HG03378 (cell line): ENCODE measurements at regions not wholly inside any gene's neighbourhood (a gene's known extent, or its start where the extent isn't known, plus 50 kb on each side); places are given as distances from the start of the nearest gene placed in this dataset.

Experiments used
- ATAC-seq: cut with Tn5 transposase; IDR thresholded peaks from one replicate; pipeline ENCODE4 v1.9.1; 2021; ENCODE audit warnings: mild to moderate bottlenecking, moderate library complexity; ENCODE audit not compliant: unreplicated experiment

GRCh38 chr5:125609011-125609410 is 814.2 kb upstream of the GRAMD2B start:
- no peak for ATAC-seq

- ATAC-seq, result no peak
Observed at GRCh38 chr5:125610892-125611291, 812.3 kb upstream of the GRAMD2B start.

- no peak for ATAC-seq
Observed at GRCh38 chr5:125611541-125611940, 811.7 kb upstream of the GRAMD2B start.

- ATAC-seq, result no peak
Observed at GRCh38 chr5:125612181-125612721, 811.0 kb upstream of the GRAMD2B start.

GRCh38 chr5:125612776-125613175 is 810.4 kb upstream of the GRAMD2B start:
- no peak for ATAC-seq

- ATAC-seq, result no peak
Observed at GRCh38 chr5:125630237-125630636, 793.0 kb upstream of the GRAMD2B start.

DNA sequence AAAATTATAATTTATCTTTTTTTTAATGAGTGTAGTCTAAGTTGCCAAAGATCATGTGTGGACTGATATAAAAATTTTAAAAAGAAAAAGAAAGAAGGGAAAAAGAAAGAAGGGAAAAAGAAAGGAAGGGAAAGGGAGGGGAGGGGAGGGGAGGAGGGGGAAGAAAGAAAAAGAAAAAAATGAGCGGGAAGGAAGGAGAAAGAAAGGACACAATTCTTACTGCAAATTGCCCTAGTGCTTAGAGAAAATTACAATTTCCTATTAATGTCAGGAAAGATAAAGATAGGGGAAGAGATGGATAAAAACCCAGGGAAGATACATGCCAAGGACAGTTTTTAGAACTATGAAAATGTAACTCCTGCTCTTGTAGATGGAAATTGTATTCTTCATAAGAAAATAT is 789.7 kb upstream of the GRAMD2B start:
- no peak for ATAC-seq

DNA sequence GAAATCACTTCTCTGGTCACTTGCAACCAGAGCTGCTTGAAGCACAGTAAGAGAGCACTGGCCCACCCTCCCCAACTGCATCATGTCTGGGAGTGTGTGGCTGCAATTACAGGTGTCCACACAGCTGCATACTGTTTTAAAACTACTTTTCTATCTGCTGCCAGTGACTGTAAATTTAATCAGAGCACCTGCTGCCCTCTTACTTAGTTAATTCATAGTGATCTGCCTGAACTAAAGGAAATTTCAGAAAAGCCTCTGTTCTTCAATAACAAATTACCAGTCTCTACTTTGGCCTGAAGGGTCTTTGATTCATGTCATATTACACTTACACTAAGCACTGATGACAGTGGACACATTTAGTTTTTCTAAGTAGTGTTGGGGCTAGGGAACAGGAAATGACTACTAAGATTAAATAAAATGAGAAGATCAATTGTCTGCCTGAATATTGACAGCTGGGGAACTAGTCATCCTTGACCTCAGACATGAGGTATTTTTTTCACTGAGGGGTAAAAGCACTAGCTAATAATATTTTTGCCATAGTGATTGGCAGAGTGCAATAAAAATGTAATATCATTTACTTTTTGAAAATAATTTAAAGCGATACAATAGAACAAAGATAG is 788.9 kb upstream of the GRAMD2B start:
- no peak for ATAC-seq

- no peak for ATAC-seq
Observed at GRCh38 chr5:125639858-125640257, 783.4 kb upstream of the GRAMD2B start.

GRCh38 chr5:125652761-125653160 is 770.4 kb upstream of the GRAMD2B start:
- no peak for ATAC-seq

DNA sequence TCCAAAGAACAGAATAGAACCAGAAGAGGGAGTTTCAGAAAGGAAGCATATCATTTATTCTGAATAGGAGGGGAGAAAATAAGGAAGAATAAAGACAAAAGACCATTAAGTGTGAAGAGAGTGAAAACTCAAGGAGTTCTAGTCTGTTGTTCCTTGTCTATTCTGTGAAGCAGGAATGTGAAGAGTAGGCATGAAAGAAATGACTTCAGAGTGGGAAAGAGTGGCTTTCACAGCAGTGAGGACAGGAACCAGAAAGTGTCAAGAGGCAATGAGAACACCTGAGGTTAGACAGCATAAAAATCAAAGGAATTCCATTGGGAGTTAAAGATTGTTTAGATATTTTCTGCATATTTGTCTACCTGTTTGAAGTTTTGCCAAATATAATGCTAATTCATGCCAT is 768.8 kb upstream of the GRAMD2B start:
- no peak for ATAC-seq

DNA sequence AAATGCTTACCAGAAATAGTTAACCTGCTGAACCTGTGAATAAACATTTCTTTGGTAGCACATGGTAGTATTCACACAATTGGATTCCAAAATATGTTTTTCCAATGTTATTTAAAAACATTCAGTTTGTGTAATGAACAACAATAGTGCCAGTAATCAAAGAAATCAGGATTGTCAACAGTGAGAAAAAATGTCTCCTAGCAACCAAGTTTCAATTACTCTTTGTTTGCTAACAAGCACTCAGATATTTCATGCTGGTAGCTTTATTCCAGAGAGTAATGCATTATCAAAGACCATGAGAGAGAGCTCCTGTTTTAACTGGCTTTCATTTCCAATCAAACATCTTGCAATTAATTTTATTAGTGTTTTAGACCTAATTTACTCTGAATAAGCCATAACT is 768.1 kb upstream of the GRAMD2B start:
- no peak for ATAC-seq

DNA sequence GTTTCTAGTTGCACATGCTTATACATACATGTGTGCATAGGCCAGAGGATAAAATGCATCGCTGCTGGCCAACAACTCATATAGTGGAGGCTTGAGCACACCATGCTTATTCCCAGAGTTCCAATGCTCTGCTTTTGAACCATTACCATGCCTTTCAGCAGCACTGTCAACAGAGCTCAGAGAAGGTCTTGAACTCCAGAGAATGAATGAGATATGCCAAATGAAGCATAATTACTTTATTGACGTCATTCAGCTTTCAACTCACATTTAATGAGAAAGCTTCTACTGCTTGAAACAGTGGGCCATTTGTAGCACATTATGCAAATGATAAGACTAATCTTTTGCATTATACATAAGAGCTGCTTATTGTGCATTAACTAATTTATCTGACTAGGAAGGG is 765.3 kb upstream of the GRAMD2B start:
- ATAC-seq, result no peak

DNA sequence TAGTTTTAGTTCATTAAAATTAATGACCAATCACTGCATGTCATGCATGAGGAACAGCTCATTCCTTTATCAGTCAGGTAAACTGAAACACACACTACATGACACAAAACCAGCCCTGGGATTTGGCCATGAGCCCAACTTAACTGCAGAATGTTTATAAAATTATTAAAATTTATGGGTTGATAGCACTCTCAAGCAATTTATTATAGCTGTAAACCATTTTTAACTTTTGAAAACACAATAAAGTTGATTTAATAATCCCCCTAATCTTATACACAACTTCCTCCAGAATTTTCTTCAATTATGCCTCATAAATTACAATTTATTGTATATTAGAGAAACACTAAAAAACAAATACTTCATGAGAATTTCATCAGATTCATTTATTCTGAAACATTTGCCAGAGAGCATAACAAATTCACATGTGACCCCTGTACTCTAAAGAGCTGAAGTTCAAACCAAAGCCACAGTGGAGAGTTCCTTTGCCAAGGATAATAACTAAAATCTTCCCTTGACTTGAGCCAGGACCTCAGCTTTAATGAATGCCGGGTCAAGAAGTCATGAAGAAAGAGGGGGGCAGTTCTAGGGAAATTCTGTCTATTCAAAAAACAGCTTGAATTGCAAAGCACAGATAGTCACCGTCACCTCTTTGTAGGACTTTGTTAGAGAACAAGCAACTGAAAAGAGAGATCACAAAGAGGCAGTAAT is 763.7 kb upstream of the GRAMD2B start:
- ATAC-seq, result no peak

DNA sequence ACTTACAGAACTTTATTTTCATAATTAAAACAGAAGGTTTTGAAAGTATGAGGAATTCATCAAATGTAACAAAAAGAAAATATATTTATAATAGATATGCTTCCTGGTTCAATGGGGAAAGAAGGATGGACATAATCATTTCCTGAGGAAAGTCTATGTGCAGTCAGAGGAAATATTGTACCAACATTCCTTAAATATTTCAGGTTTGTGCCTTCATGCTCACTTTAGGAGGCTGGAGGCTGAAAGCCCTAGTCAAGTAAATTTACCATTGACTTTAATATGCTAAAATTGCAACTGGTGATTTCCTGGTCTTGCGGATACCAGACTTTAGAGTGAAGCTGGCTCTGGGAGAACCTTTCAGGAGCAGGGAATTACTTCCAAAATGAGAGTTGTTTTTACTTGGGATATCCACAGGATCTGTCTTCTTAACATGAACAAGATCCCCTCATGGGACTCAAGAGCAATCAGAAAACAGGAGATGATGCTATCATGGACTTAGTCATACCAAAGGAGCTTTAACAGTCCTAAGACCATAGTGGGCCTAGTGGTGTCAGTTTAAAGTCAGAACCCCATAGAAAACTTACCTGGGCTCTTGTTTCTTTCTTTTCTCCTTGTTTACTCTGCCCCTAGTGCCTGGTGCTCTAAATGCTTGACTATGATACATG is 762.8 kb upstream of the GRAMD2B start:
- ATAC-seq, result no peak

- no peak for ATAC-seq
Observed at GRCh38 chr5:125661584-125661983, 761.6 kb upstream of the GRAMD2B start.

GRCh38 chr5:125668884-125669283 is 754.3 kb upstream of the GRAMD2B start:
- no peak for ATAC-seq

GRCh38 chr5:125673359-125673950 is 749.8 kb upstream of the GRAMD2B start:
- no peak for ATAC-seq

GRCh38 chr5:125679522-125679921 is 743.7 kb upstream of the GRAMD2B start:
- no peak for ATAC-seq

DNA sequence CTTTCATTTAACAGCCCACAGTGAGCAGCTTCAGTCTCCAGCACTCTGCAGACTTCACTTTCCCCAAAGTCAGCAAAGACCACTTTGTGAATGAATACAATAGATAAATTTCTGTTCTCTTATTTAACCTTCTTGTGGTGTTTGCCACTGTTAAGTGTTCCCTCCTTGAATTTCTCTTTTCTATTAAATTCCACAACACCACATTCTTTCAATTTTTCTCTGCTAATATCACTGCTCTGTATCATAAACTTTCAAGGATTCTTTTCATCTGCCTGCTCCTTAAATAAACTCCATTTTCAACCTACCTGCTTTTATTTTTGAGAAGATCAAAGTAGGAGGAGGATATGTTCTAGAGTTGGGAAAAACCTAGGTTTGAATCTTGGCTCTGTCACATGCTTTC is 739.5 kb upstream of the GRAMD2B start:
- no peak for ATAC-seq

DNA sequence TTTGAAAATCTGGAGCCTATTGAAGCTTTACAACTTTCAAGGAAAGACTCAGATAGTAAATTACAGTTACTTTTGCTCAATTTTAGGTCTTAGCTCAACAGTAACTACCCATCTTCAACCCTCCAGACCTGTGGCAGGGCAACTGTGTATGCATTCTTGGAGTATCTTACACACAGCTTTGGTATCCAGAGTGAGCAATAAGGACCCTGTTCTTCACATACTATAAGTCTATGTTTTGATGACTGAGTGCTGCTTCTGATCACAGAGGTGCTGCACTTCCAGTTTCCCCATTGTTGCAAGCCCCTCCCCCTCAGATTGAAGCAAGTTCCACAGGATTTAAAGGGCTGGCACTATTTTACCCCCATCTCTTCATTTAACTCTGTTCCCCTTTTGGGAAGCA is 737.4 kb upstream of the GRAMD2B start:
- no peak for ATAC-seq
